GM13977 (cell line): ENCODE measurements at regions not wholly inside any gene's neighbourhood (a gene's known extent, or its start where the extent isn't known, plus 50 kb on each side); places are given as distances from the start of the nearest gene placed in this dataset.
"Not testable (repeated sequence)": the region's sequence is repeated elsewhere in the genome, so short reads cannot be mapped to it uniquely, and the experiment has no call there.

Experiments
- DNase-seq: peaks from one replicate; pipeline ENCODE4 v3.0.0; 2012; ENCODE audit warnings: low spot score
- in situ Hi-C: fragments of 300-500 bp; cut with MboI; formaldehyde crosslinking; loops from one replicate; pipeline ENCODE4 v1.12.0; 2022; ENCODE audit warnings: low sequenced_read_pairs, low pct_unique_long_range_greater_than_20kb, mixed read lengths, inconsistent platforms; ENCODE audit not compliant: unreplicated experiment
- TF ChIP-seq, protein P1 (sequence below): IDR thresholded peaks from 2 replicates; pipeline ENCODE4 v1.5.1; 2012; ENCODE audit warnings: mild to moderate bottlenecking, control low read depth; ENCODE audit not compliant: insufficient read depth; ENCODE audit errors: extremely low read depth, missing control alignments

GRCh38 chr20:26373066-26373465, 676.4 kb upstream of the ZNF337 start:
- DNase-seq, in situ Hi-C loops: not testable (repeated sequence)

DNA sequence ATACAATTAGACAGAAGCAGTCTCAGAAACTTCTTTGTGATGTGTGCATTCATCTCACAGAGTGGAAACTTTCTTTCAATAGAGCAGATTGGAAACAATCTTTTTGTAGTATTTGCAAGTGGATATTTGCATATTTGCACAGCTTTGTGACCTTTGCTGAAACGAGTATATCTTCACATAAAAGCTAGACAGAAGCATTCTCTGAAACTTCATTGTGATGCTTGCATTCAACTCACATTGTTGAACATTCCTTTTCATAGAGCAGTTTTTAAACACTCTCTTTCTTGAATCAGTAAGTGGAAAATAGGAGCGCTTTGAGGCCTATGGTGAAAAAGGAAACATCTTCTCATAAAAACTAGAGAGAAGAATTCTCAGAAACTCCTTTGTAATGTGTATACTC, 657.9 kb upstream of the ZNF337 start:
- in situ Hi-C loops = no loop called here
- DNase-seq = no peak
- TF ChIP-seq, protein P1, sequence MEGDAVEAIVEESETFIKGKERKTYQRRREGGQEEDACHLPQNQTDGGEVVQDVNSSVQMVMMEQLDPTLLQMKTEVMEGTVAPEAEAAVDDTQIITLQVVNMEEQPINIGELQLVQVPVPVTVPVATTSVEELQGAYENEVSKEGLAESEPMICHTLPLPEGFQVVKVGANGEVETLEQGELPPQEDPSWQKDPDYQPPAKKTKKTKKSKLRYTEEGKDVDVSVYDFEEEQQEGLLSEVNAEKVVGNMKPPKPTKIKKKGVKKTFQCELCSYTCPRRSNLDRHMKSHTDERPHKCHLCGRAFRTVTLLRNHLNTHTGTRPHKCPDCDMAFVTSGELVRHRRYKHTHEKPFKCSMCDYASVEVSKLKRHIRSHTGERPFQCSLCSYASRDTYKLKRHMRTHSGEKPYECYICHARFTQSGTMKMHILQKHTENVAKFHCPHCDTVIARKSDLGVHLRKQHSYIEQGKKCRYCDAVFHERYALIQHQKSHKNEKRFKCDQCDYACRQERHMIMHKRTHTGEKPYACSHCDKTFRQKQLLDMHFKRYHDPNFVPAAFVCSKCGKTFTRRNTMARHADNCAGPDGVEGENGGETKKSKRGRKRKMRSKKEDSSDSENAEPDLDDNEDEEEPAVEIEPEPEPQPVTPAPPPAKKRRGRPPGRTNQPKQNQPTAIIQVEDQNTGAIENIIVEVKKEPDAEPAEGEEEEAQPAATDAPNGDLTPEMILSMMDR = no peak

DNA sequence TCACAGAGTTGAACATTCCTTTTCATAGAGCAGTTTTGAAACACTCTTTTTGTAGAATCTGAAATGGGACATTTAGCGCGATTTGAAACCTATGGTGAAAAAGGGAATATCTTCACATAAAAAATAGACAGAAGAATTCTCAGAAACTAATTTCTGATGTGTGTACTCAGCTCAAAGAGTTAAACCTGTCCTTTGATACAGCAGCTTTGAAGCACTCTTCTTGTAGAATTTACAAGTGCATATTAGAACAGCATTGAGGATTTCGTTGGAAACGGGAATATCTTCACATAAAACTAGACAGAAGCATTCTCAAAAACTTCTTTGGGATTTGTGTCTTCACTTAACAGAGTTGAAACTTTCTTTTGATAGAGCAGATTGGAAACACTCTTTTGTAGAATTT, 650.7 kb upstream of the ZNF337 start:
- DNase-seq = no peak
- TF ChIP-seq, protein P1 = no peak
- in situ Hi-C loops = no loop called here

GRCh38 chr20:26340460-26341065, 643.9 kb upstream of the ZNF337 start:
- DNase-seq, in situ Hi-C loops: not testable (repeated sequence)

- in situ Hi-C loops = no loop called here
- TF ChIP-seq, protein P1 = no peak
- DNase-seq = no peak
Observed at GRCh38 chr20:26324177-26324576, 627.5 kb upstream of the ZNF337 start.

- TF ChIP-seq, protein P1 = no peak
- DNase-seq = no peak
- in situ Hi-C loops = no loop called here
Observed at GRCh38 chr20:26315054-26315453, 618.4 kb upstream of the ZNF337 start.

DNA sequence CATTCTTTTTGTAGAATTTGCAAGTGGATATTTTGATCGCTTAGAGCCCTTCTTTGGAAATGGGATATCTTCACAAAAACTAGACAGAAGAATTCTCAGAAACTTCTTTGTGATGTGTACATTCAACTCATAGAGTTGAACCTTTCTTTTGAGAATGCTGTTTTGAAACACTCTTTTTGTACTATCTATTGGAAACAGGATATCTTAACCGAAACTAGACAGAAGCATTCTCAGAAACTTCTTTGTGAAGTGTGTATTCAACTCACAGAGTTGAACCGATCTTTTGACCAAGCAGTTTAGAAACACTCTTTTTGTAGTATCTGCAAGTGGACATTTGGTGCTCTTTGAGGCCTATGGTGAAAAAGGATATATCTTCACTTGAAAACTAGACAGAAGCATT, 613.1 kb upstream of the ZNF337 start:
- in situ Hi-C loops, DNase-seq: not testable (repeated sequence)

- TF ChIP-seq, protein P1 = no peak
Observed at GRCh38 chr20:26308961-26309360, 612.3 kb upstream of the ZNF337 start.

More at GRCh38 chr20:26308961-26309360, 612.3 kb upstream of the ZNF337 start:
- DNase-seq = no peak
- in situ Hi-C loops = no loop called here
